ENCODE measurements at regions not wholly inside any gene's neighbourhood (a gene's known extent, or its start where the extent isn't known, plus 50 kb on each side); places are given as distances from the start of the nearest gene placed in this dataset.

DNA sequence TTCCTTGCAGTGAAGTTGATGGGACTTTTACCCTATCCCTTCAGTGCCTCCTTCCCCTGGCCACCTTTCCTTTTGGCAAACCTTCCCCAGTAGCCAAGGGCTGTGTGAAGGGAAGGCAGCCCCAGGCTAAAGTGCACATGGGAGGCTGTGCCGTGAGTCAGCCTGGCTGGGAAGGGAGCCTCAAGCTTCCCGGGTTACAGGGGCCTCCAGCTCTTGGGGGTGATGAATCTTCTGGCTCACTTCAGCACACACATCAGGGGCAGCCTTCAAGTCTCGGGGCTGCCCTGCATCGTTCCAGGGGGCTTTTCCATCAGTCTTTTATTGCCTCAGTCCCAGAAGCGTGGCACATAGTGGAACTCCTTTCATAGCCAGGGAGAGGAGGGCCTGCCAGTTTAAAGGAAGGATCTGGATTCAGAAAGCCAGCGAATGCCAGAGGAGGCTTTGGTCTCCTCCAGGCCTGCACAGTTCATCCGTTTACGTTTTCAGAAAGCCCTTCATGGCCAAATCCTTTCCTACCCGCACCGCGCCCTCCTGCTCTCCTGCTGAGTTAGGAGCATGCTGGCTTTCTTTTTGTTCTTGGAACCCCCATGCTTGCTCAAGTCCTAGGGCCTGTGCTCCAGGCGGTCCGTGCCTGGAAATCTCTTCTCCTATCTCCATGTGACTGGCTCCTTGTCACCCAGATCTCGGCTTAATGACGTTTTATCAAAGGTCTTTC, 134.8 kb upstream of the KLF4 start:
- H3K36me3 Mint-ChIP-seq (ENCODE audit: low read depth) = no peaks in the 10 kb centered on the region
- TF ChIP-seq, protein P1, sequence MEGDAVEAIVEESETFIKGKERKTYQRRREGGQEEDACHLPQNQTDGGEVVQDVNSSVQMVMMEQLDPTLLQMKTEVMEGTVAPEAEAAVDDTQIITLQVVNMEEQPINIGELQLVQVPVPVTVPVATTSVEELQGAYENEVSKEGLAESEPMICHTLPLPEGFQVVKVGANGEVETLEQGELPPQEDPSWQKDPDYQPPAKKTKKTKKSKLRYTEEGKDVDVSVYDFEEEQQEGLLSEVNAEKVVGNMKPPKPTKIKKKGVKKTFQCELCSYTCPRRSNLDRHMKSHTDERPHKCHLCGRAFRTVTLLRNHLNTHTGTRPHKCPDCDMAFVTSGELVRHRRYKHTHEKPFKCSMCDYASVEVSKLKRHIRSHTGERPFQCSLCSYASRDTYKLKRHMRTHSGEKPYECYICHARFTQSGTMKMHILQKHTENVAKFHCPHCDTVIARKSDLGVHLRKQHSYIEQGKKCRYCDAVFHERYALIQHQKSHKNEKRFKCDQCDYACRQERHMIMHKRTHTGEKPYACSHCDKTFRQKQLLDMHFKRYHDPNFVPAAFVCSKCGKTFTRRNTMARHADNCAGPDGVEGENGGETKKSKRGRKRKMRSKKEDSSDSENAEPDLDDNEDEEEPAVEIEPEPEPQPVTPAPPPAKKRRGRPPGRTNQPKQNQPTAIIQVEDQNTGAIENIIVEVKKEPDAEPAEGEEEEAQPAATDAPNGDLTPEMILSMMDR (conservative IDR thresholded peaks at IDR 0.05) = no peak
- no peaks in the 10 kb centered on the region for H3K9me3 Mint-ChIP-seq
- no peak overlapping the region for H3K4me3 Mint-ChIP-seq
- DNase-seq (ENCODE audit: low read depth, low spot score) = no peak
- H3K27ac Mint-ChIP-seq (ENCODE audit: unreplicated experiment) = no peak overlapping the region
- H3K4me1 Mint-ChIP-seq = peaks cover 5% of the 10 kb centered on the region
- H3K27me3 Mint-ChIP-seq (ENCODE audit: low read depth) = no peaks in the 10 kb centered on the region

DNA sequence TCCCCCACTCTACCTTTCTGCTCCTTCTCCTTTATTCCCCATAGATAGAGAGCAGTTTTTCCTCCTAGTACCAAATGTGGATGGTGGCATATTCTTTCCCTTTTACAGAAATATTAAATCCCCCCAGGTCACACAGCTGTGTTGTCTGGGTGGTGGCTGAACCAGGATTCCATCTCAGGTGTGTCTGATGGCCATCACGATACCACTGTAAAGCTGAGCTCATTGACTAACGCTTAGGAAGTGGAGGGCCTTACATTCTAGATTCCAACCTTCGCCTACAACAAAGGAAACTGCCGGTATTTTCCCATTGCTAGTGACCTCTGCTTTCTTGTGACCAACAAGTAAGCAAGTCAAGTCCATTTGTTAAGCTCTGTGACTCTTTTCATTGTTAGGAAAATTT, 131.9 kb upstream of the KLF4 start:
- Mint-ChIP-seq H3K4me1 (no peaks in the 10 kb centered on the region), H3K4me3 (no peak overlapping the region), H3K27me3 (ENCODE audit: low read depth) (no peaks in the 10 kb centered on the region), H3K36me3 (ENCODE audit: low read depth) (no peaks in the 10 kb centered on the region), H3K9me3 (no peaks in the 10 kb centered on the region), H3K27ac (ENCODE audit: unreplicated experiment) (no peak overlapping the region)
- no peak for DNase-seq (ENCODE audit: low read depth, low spot score)
- TF ChIP-seq, protein P1 (conservative IDR thresholded peaks at IDR 0.05) = no peak

DNA sequence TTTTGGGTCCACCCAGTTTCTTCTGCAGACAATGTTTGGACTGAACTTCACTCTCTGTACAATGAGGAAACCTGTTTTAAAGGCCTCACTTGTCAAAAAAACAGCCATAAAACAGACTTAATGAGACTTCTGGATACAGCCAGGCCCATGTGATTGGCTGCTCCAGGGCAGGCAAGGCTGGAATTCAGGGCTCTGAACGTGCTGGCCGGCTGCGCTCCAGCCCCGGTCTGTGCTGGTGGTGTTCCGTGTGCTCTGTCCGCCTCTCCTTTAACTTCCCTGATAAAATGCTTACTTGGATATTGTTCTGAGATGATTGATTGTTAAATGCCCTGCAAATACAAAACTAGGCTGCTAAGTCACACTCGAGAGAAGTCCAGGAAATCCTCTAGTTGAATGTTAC, 131.2 kb upstream of the KLF4 start:
- H3K4me1 Mint-ChIP-seq = no peaks in the 10 kb centered on the region
- no peaks in the 10 kb centered on the region for H3K36me3 Mint-ChIP-seq (ENCODE audit: low read depth)
- H3K27ac Mint-ChIP-seq (ENCODE audit: unreplicated experiment) = no peak overlapping the region
- TF ChIP-seq, protein P1 (conservative IDR thresholded peaks at IDR 0.05) = no peak
- no peak overlapping the region for H3K4me3 Mint-ChIP-seq
- H3K27me3 Mint-ChIP-seq (ENCODE audit: low read depth) = no peaks in the 10 kb centered on the region
- H3K9me3 Mint-ChIP-seq = no peaks in the 10 kb centered on the region
- no peak for DNase-seq (ENCODE audit: low read depth, low spot score)

DNA sequence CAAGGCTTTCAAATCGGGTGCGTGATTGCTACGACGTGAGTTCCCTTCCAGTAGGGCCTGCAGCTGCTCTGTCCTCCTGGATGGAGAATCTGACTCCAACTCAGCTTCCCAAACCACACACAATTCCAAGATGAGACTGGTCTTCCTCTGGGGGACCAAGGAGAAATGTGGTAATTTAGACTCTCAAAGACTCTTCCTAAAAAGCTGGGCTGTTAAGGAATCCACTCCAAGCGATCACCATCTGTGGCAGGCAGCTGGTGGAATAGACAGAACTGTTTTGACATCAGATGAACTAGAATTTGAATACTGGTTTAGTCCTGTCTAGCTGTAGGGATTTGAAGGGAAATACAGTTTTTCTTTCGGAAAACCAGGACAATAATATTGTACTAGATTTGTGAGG, 130.7 kb upstream of the KLF4 start:
- no peak overlapping the region for H3K4me3 Mint-ChIP-seq
- no peak overlapping the region for H3K27ac Mint-ChIP-seq (ENCODE audit: unreplicated experiment)
- DNase-seq (ENCODE audit: low read depth, low spot score) = no peak
- H3K4me1 Mint-ChIP-seq = no peaks in the 10 kb centered on the region
- H3K36me3 Mint-ChIP-seq (ENCODE audit: low read depth) = no peaks in the 10 kb centered on the region
- TF ChIP-seq, protein P1 (conservative IDR thresholded peaks at IDR 0.05) = no peak
- no peaks in the 10 kb centered on the region for H3K27me3 Mint-ChIP-seq (ENCODE audit: low read depth)
- no peaks in the 10 kb centered on the region for H3K9me3 Mint-ChIP-seq

DNA sequence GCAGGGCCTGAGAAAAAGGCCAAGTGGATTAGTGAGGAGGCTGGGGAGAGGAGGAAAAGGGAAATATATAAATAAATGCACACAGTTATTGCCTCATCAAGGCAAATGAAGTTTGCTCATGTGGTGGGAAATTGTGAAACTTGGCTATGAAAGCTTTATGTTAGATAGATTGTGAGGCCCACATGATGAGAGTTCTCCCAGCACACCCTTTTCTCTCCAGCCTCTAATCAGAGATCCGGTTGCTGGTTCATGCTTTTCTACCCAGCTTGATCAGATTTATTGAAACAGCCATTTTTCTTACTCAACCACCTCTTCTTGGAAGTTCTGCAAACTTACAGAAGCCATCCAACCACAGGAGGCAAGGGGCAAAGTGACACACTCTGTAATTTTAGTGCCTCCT, 125.8 kb upstream of the KLF4 start:
- no peaks in the 10 kb centered on the region for H3K9me3 Mint-ChIP-seq
- H3K36me3 Mint-ChIP-seq (ENCODE audit: low read depth) = no peaks in the 10 kb centered on the region
- H3K27ac Mint-ChIP-seq (ENCODE audit: unreplicated experiment) = no peak overlapping the region
- TF ChIP-seq, protein P1 (conservative IDR thresholded peaks at IDR 0.05) = no peak
- H3K4me1 Mint-ChIP-seq = no peaks in the 10 kb centered on the region
- no peak for DNase-seq (ENCODE audit: low read depth, low spot score)
- no peak overlapping the region for H3K4me3 Mint-ChIP-seq
- no peaks in the 10 kb centered on the region for H3K27me3 Mint-ChIP-seq (ENCODE audit: low read depth)

Data from neural crest cell (in vitro differentiated cells).